ENCODE measurements at regions not wholly inside any gene's neighbourhood (a gene's known extent, or its start where the extent isn't known, plus 50 kb on each side); places are given as distances from the start of the nearest gene placed in this dataset.

DNA sequence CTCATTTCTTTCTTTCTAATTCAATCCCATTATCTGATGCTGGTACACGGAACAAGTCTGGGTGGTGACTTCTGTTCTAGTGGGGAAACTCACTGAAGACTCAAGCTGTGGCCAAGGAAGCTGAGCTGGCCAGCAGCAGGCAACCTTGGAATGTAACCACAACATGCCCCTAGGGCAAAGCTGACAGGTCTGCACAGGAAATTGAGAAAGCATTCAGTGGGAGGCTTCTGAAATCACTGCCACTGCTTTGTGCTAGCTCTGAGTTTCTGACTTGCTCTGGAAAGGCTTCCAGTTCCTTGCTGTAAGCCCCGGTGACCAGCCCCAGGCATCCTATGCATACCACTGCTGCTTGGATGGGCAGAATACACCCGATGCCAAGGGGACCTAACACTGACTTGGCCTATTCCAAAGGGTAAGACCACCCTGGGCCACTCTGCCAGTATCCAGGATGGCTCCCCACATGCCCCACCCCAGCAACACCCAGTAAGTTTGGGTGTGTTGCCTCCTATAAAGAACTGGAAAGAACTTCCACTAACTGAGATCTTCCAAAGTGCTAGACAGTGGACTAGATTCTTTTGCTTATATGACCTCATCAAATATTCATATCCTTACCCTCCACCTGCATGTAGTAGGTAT is 84.5 kb upstream of the CDKN3 start:
- no peaks in the 10 kb centered on the region for H3K4me1 ChIP-seq
- ATAC-seq: no peak
- no peak overlapping the region for H3K4me3 ChIP-seq
- no peaks in the 10 kb centered on the region for H3K9me3 ChIP-seq
- no peak for TF ChIP-seq POLR2A (IDR thresholded peaks at IDR 0.05)
- TF ChIP-seq, protein P1, sequence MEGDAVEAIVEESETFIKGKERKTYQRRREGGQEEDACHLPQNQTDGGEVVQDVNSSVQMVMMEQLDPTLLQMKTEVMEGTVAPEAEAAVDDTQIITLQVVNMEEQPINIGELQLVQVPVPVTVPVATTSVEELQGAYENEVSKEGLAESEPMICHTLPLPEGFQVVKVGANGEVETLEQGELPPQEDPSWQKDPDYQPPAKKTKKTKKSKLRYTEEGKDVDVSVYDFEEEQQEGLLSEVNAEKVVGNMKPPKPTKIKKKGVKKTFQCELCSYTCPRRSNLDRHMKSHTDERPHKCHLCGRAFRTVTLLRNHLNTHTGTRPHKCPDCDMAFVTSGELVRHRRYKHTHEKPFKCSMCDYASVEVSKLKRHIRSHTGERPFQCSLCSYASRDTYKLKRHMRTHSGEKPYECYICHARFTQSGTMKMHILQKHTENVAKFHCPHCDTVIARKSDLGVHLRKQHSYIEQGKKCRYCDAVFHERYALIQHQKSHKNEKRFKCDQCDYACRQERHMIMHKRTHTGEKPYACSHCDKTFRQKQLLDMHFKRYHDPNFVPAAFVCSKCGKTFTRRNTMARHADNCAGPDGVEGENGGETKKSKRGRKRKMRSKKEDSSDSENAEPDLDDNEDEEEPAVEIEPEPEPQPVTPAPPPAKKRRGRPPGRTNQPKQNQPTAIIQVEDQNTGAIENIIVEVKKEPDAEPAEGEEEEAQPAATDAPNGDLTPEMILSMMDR (IDR thresholded peaks at IDR 0.05): no peak
- H3K36me3 ChIP-seq: no peaks in the 10 kb centered on the region
- no peak overlapping the region for H3K27ac ChIP-seq
- H3K27me3 ChIP-seq: no peaks in the 10 kb centered on the region
- intact Hi-C loops (cut with DNase I): no loop called here
- 38% methylated on average over 1 of the region's 3 CpGs for WGBS (ENCODE audit: insufficient coverage, low coverage, low lambda C conversion rate, missing lambda C conversion rate)
- DNase-seq: no peak

DNA sequence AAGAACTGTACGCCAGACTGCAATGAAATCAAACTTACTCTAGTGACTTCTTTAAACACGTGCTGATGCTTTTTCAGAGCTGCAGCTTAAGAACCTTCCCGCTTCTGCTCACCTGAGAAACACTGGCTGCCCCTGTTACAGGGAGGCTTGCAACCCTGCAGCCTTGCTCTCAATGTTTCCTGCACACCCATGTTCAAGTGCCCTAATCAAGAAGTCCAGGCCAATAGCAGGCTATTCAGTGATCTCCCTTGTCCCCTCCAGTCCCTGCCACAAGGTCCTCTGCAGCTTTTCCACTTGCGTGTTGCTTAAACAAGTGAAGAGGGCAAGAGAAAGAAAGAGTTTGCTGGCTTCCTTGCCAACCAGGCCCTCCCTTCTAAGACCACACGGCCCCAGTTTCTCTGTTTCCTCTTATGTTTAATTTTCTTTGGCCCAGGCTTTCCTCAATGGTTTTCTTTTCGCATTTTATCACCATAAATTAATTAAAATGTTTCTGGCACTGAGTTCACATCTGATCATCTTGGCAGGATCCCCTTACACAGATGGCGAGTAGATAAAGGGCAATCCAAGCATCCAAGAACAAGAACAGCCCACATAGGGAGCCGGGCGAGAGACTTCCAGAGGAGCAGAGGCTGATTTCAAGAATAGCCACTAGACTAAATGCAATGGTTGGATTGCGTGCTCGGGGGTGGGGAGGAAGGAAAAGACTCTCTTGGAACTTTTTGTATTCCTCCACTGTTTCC is 82.3 kb upstream of the CDKN3 start:
- 67% methylated on average over 11 of the region's 11 CpGs for WGBS (ENCODE audit: insufficient coverage, low coverage, low lambda C conversion rate, missing lambda C conversion rate)
- Histone ChIP-seq H3K4me3 (no peak overlapping the region), H3K4me1 (no peaks in the 10 kb centered on the region), H3K36me3 (no peaks in the 10 kb centered on the region), H3K27me3 (no peaks in the 10 kb centered on the region), H3K9me3 (no peaks in the 10 kb centered on the region), H3K27ac (no peak overlapping the region)
- no peak for DNase-seq
- no peak for TF ChIP-seq POLR2A (IDR thresholded peaks at IDR 0.05)
- intact Hi-C loops (cut with DNase I): no loop called here
- no peak for ATAC-seq

DNA sequence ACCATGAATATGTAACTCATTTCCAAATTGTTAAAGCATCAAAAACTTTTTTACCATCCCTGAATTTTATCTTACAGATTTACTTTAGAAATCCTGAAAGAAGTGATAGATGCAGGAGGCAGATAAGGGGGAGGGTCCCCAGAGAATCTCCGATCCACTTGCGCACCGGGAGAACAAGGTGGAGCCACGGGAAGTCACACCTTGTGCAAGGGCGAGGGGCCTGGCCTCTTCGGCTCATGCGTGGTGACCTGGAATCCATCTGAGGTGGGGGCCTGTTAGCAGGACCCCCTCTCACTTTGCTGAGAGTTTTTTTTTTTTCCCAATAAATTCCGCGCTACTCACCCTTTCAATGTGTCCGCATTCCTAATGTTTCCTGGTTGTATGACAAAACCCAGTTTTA is 80.2 kb upstream of the CDKN3 start:
- TF ChIP-seq, protein P1 (IDR thresholded peaks at IDR 0.05): no peak
- TF ChIP-seq POLR2A (IDR thresholded peaks at IDR 0.05): no peak
- H3K4me3 ChIP-seq: no peak overlapping the region
- H3K9me3 ChIP-seq: no peaks in the 10 kb centered on the region
- no peak overlapping the region for H3K27ac ChIP-seq
- ATAC-seq (no peak), DNase-seq (no peak)
- WGBS (ENCODE audit: insufficient coverage, low coverage, low lambda C conversion rate, missing lambda C conversion rate): 80% methylated on average over 8 of the region's 10 CpGs
- H3K27me3 ChIP-seq: no peaks in the 10 kb centered on the region
- no peaks in the 10 kb centered on the region for H3K36me3 ChIP-seq
- no peaks in the 10 kb centered on the region for H3K4me1 ChIP-seq
- intact Hi-C loops (cut with DNase I): no loop called here

DNA sequence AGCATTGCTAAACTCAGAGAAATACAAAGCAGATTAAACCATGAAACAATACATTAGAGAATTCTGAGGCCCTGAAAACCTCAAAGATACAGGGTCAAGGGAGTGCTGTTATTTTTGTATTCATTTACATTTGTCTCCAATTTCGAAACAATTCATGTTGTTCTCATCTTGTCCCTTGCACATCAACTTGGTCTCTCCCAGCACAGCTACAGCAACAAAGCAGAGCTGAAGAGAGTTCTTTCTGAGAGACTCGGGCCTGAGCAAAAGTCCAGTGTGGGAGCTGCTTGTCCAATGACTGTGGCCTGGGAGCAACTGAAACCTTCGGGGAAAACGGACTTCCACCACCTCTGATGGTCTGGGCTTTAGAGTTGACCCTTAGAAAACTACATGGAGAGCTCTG is 79.4 kb upstream of the CDKN3 start:
- DNase-seq (no peak), ATAC-seq (no peak)
- H3K27ac ChIP-seq: no peak overlapping the region
- no peaks in the 10 kb centered on the region for H3K27me3 ChIP-seq
- H3K36me3 ChIP-seq: no peaks in the 10 kb centered on the region
- H3K4me3 ChIP-seq: no peak overlapping the region
- WGBS (ENCODE audit: insufficient coverage, low coverage, low lambda C conversion rate, missing lambda C conversion rate): 41% methylated on average over 4 of the region's 4 CpGs
- H3K4me1 ChIP-seq: no peaks in the 10 kb centered on the region
- H3K9me3 ChIP-seq: no peaks in the 10 kb centered on the region
- intact Hi-C loops (cut with DNase I): no loop called here
- TF ChIP-seq POLR2A (IDR thresholded peaks at IDR 0.05): no peak
- TF ChIP-seq, protein P1 (IDR thresholded peaks at IDR 0.05): no peak

DNA sequence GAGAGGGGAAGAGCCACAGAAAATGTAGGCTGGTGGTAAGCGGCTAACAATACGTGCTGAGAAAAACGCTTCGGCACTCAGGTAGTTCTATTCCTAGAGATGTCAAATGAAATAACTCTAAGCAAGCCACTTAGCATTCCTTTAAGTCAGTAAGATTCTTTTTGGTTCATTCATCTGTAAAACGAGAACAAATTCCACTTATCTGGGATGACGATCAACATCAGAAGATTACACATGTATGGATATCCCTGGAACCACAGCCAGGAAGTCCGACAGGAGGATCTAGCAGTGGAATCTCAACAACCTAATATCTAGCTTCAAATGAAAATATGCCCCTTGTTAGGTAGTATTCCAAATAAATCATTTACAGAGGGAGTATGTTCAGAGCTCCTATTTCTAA is 74.6 kb upstream of the CDKN3 start:
- intact Hi-C loops (cut with DNase I): no loop called here
- Histone ChIP-seq H3K27ac (no peak overlapping the region), H3K9me3 (no peaks in the 10 kb centered on the region), H3K27me3 (no peaks in the 10 kb centered on the region), H3K4me3 (no peak overlapping the region), H3K36me3 (no peaks in the 10 kb centered on the region), H3K4me1 (no peaks in the 10 kb centered on the region)
- TF ChIP-seq POLR2A (IDR thresholded peaks at IDR 0.05): no peak
- TF ChIP-seq, protein P1 (IDR thresholded peaks at IDR 0.05): no peak
- WGBS (ENCODE audit: insufficient coverage, low coverage, low lambda C conversion rate, missing lambda C conversion rate): 88% methylated on average over 7 of the region's 7 CpGs
- DNase-seq: no peak
- no peak for ATAC-seq

Data from right lobe of liver (tissue), 6 donors.